WERI-Rb-1 (cell line): ENCODE measurements at regions not wholly inside any gene's neighbourhood (a gene's known extent, or its start where the extent isn't known, plus 50 kb on each side); places are given as distances from the start of the nearest gene placed in this dataset.

Experiments
- DNase-seq: peaks from one replicate; pipeline ENCODE4 v3.0.0-alpha.2; 2020
- H3K27ac ChIP-seq: fragments of 250-450 bp; sonication (Bioruptor Pico); 2 replicates; pipeline ENCODE4 v1.5.1; 2020; ENCODE audit warnings: mild to moderate bottlenecking, moderate library complexity
- H3K27me3 ChIP-seq: fragments of 250-450 bp; sonication (Bioruptor Pico); 2 replicates; pipeline ENCODE4 v1.5.1; 2021; ENCODE audit warnings: mild to moderate bottlenecking, low read depth, moderate library complexity; ENCODE audit not compliant: insufficient read depth, severe bottlenecking
- H3K36me3 ChIP-seq: fragments of 250-450 bp; sonication (Bioruptor Pico); 2 replicates; pipeline ENCODE4 v1.5.1; 2020; ENCODE audit warnings: mild to moderate bottlenecking, moderate library complexity
- H3K4me3 ChIP-seq: 2 replicates; pipeline ENCODE4 v1.5.1; 2011; ENCODE audit warnings: low read depth, mild to moderate bottlenecking, control low read depth, low read length
- H3K9me3 ChIP-seq: fragments of 250-450 bp; sonication (Bioruptor Pico); 2 replicates; pipeline ENCODE4 v1.5.1; 2021; ENCODE audit warnings: mild to moderate bottlenecking, moderate library complexity; ENCODE audit not compliant: severe bottlenecking
- CTCF ChIP-seq: IDR thresholded peaks from 2 replicates; pipeline ENCODE4 v1.5.1; 2011; ENCODE audit warnings: low read depth, mild to moderate bottlenecking, control low read depth, inconsistent platforms, low read length

- Histone ChIP-seq H3K36me3 (no peaks in the 10 kb centered on the region), H3K27ac (no peak overlapping the region), H3K27me3 (peaks cover 4% of the 10 kb centered on the region), H3K4me3 (no peak overlapping the region), H3K9me3 (no peaks in the 10 kb centered on the region)
- TF ChIP-seq CTCF = no peak
- DNase-seq = no peak
Observed at GRCh38 chr5:61999371-61999770, 306.6 kb upstream of the KIF2A start.

GRCh38 chr5:62000646-62001045, 305.4 kb upstream of the KIF2A start:
- no peaks in the 10 kb centered on the region for H3K9me3 ChIP-seq
- no peak for DNase-seq
- H3K36me3 ChIP-seq = no peaks in the 10 kb centered on the region
- H3K27me3 ChIP-seq = peaks cover 4% of the 10 kb centered on the region
- H3K27ac ChIP-seq = no peak overlapping the region
- TF ChIP-seq CTCF = no peak
- no peak overlapping the region for H3K4me3 ChIP-seq

- Histone ChIP-seq H3K4me3 (no peak overlapping the region), H3K27me3 (no peaks in the 10 kb centered on the region), H3K27ac (no peak overlapping the region), H3K9me3 (no peaks in the 10 kb centered on the region), H3K36me3 (no peaks in the 10 kb centered on the region)
- no peak for TF ChIP-seq CTCF
- no peak for DNase-seq
Observed at GRCh38 chr5:62001640-62002039, 304.4 kb upstream of the KIF2A start.

GRCh38 chr5:62002436-62002835, 303.6 kb upstream of the KIF2A start:
- H3K9me3 ChIP-seq = no peaks in the 10 kb centered on the region
- H3K27ac ChIP-seq = no peak overlapping the region
- H3K27me3 ChIP-seq = no peaks in the 10 kb centered on the region
- no peaks in the 10 kb centered on the region for H3K36me3 ChIP-seq
- TF ChIP-seq CTCF = no peak
- no peak for DNase-seq
- no peak overlapping the region for H3K4me3 ChIP-seq

- H3K27ac ChIP-seq = no peak overlapping the region
- H3K9me3 ChIP-seq = no peaks in the 10 kb centered on the region
- H3K36me3 ChIP-seq = no peaks in the 10 kb centered on the region
- no peak for DNase-seq
- no peaks in the 10 kb centered on the region for H3K27me3 ChIP-seq
- TF ChIP-seq CTCF = no peak
- H3K4me3 ChIP-seq = no peak overlapping the region
Observed at GRCh38 chr5:62005551-62005950, 300.5 kb upstream of the KIF2A start.

GRCh38 chr5:62007457-62007856, 298.5 kb upstream of the KIF2A start:
- no peak for DNase-seq
- Histone ChIP-seq H3K27me3 (no peaks in the 10 kb centered on the region), H3K36me3 (no peaks in the 10 kb centered on the region), H3K4me3 (no peak overlapping the region), H3K27ac (no peak overlapping the region), H3K9me3 (no peaks in the 10 kb centered on the region)
- TF ChIP-seq CTCF = no peak
